Bone marrow (tissue), 2 donors: ENCODE measurements at regions not wholly inside any gene's neighbourhood (a gene's known extent, or its start where the extent isn't known, plus 50 kb on each side); places are given as distances from the start of the nearest gene placed in this dataset.
A peak's percentile ranks its signal among the peaks of the same experiment; 100 is the strongest.
"Not testable (repeated sequence)": the region's sequence is repeated elsewhere in the genome, so short reads cannot be mapped to it uniquely, and the experiment has no call there.

ENCODE experiments used
- DNase-seq, 2 donors: peaks; one replicate each; lab custom pipeline; 2025; lab: John Stamatoyannopoulos, UW

DNA sequence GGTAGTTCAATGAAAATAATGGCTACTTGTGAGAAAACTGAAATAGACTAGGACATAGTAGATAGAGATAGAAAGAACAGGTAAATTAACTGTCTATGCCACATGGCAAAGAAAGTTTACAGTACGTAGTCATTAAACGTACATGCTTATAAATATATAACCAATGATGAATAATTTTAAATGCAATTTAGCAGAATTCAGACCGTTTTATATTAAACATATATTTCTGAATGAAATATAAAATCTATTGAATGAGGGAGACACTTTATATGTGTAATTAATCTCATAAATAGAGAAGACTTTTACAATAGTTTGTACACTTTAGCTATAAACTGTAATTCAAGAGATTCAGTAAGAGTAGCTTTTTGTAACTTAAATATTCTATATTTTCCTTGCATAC is 124.4 kb upstream of the VPREB1 start:
- DNase-seq: no peak

DNA sequence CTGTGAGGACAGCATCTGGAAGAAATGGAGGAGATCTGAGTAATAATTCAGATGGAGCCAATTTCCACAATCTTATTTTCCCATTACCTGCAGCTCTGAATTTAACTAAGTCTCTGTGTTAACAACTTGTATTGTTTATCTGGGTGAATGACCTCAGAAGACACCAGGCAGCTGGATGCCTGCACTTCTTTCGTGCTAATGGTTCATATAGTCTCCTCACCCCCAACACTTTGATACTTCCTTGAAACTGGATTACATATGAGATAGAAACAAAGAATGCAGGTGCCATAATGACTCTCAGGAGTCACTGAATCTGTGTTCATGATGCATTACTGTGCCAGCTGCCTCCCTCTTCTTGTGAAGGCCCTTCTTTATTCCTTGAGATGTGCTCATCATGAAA is 125.6 kb upstream of the VPREB1 start:
- DNase-seq: no peak

DNA sequence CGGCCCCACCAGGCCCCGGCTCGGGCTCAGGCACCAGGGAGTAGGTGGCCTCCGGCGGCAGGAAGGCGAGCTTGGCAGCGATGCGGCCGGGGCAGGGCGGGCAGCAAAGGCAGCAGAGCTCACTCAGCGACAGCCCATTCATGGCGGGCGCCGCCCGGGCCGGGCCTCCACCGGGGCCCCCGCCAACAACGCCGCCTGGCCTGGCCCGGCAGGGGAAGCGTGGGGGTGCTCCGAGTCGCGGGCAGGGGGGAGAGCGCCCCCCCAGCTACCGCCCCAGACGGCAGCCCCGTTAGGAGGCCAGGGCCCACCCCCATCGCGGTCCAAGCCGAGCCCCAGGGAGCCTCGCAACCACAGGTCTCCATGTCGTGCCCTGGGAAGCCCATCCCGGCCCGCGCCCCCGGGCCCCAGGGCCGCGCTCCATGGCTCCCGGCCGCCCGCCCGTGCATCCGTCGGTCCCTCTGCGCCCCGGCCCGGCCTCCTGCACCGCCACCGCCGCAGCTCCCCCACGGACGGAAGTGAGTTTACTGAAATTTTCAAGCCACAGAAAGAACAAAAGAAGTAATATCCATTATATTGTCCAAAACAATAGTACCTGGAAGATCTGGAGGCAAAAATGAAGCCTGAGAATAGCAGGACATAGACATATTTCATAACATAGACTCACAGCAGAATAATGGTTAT is 126.6 kb upstream of the VPREB1 start:
- not testable (repeated sequence) for DNase-seq

DNA sequence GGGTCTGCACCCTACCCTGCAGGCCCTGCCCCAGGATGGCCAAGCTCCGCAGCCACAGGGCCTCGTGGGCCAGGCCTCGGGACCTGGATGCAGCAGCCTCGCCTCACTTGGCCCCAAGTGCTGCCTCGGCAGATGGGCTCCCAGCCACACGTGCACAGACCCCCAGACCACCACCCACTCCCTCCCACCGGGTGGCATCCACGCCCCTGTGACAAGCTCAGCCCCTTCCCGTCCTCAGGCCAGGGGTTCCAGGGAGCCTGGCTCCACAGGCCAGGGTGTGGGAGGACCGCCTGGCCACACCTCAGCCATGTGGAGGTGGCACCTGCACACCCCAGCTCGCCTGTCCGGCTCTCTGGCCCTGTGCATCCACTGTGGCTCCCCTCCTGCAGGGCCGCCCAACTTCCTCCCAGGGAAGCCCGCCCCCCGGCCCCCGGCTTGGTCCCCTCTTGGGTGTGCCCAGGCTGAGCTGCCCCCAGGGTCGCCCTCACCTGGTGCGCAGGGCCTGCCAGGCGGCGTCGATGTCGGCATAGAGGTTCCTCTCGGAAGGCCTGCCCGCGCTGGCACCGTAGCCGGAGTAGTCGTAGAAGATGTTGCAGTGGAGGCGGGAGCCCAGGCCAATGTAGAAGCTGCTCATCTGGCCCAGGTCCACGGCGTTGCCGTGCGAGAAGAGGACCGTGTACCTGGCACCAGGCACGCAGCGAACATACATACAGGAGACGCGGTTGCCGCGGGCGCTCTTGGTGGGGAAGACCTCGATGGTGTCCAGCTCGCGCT is 127.4 kb upstream of the VPREB1 start:
- DNase-seq: not testable (repeated sequence)

DNA sequence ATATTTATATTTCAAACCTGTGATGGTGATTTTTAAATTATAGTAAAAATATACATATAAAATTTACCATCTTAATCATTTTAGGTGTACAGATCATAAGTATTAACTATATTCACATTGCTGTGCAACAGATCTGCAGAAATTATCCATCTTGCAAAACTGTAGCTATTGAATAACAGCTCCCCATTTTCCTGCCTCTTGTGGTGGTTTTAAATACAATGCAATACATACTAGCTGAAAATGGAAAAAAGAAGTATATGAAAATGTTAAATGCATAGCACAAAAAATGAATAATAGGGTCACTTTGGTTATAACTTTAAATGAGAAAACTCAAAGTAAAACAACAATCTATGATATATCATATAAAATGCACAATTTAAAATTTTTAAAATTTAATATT is 130.9 kb upstream of the VPREB1 start:
- DNase-seq: no peak

DNA sequence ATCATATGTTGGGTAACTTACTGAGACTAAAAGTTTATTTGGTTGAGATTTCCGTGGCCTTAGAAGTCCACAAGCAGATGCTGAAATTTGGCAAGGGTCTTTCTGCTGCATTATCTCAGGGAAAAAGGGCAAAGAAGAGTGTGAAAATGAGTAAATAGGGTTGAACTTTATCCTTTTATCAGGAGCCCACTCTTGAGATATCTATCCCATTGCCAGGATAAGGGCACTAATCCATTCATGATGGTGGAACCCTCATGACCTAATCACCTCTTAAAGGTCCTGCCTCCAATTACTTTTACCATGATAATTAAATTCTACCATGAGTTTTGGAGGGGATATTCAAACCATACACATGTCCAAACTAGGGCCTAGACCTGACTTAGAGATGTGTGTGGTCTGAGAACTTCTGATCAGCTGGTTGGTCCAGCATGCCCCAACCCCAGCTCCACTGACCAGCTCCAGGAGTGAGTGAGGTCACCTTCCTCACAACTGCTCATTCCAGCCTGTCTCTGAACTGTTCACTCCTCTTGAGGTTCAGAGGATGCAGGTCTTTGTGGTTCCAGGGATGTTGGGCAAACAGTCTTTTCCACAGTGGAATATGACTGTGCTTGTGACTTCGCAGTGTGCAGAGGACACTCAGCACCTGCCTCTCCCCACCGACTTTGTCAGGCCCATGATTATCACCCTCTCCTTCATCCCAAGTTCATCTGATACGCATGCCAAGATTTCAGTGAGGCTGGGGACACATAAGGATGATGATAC is 130.1 kb upstream of the TOP3B start:
- DNase-seq: no peak

DNA sequence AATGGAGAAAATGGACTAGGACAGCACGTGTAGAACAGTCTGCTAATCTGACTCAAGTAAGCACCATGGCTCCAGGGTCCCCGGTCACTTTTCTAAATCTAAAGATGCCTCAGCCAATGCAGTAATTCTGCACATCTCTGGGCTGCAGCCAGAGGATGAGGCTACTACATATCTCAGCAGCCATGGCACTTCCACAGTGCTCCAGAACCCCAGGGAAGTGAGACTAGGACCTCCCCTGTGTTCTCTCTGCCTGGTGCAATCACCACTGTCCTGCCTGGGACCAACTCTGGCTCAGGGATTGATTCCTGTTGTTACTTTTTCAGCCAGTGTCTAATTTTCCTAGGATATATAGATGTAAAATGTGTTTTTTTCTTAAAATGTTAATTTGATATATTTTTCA is 129.4 kb upstream of the TOP3B start:
- DNase-seq: no peak

DNA sequence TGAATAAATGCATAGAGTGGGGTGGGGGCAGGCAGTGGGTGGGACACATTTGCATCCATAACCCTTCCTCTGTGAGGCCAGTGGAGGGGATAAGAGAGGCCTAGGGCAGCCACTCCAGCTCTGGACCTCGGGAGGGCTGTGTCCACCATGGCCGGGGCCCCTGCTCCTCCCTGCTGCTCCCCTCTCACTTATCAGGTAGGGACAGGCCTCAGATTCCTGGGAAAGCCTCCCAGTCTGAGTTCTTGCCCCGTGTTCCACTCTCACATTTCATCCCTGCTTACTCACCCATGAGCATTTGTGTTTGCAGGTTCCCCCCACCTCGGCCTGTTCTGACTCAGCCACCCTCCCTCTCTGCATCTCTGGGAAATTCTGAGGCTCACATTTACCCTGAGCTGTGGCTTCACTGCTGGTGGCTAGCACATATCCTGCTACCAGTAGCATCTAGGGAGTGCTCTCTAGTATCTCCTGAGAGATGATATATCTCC is 128.7 kb upstream of the TOP3B start:
- no peak for DNase-seq

DNA sequence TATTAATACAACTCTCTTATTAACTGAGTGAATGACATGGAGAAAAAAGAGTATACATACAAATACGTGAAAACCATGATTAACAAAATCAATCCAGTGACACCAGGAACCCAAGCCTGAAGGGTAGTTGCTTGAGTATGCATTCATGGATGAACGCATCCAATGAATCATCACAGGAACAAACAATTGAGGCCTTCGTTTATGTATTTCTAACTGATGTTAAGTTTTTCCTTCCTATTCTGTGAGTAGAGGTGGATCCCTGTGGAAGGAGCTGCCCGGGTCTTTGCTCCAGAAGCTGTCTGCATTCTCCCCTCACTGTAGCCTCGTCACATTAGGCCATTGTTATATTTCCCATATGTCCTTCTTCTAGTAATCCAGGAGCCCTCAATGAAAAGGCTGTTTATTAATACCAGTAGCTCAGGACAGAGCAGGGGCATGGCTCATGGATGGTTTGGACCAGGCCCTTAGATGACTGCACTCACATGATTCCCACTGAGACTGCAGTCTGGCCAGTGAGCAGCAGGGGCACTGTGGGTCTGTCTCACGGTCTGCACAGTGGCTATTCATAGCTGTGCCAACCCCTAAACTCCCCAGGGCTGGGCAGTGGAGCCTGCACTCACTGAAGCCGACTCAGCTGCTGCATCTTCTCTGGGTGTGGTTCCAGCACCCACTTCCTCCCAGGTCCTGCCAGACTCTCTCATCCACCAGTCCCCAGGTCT is 128.1 kb upstream of the TOP3B start:
- DNase-seq: peak in 1 of 2 donors; percentile 18

DNA sequence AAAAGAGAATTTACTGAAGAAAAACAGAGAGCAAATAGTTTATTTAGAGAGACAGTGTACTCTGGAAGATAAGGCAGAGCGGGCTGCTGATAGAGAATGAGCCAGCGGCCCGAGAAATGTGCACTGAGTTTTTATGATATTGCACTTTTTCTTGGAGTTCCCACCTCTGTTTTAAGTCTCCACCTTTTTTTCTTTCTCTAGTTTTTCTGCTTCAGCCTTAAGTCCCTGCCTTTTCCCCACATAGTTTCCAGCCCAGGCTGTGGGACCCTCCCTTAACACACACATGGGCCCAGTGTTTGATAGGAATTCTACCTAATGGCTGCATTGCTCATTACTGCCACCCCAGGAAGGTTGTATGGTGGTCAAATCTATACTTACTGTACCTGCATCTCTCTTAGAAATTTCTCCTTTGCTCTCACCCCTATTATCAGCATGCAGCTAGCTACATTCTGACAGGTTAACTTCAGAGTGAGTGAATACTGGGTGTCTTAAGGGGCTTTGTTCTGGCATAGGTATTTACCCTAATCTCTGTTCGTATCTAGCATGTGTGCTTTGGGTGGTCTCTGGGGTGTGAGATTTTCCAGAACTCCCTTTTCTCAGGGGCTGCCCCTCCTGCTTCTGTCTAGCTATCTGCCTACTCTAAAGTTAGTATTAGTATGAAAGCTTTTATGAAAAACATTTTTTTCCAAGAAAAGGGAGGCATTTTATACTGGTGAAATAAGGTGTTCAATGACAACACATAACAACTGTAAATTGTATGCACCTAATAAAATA is 127.3 kb upstream of the TOP3B start:
- DNase-seq: no peak

DNA sequence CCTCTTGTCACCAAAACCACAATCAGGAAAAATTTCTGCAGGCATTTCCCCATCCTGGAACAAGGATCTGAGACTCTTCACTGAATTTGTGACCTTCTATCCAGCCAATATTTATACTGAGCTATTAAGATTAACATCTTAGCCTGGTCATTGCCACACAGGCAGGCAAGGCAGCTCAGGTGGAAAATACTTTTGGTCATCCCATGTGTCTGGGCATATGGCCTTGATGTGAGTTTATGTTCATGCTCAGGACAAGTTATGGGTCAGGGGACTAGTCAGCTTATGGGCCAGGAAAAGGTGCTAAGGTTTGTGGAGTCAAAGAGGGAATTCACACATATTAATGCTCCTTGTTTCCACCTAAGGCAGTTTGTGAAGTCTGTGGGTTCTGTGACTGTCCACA is 124.3 kb upstream of the TOP3B start:
- no peak for DNase-seq

DNA sequence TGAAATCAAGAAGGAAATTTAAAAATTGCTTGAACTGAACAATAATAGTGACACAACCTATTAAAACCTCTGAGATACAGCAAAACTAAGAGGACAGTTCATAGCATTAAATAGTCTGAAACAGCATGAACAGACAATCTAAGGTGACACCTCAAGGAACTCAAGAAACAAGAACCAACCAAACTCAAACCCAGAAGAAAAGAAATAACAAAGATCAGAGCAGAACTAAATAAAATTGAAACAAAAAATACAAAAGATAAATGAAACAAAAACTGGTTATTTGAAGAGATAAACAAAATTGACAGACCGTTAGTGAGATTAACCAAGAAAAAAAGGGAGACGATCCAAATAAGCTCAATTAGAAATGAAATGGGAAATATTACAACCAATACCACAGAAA is 122.8 kb upstream of the TOP3B start:
- no peak for DNase-seq

DNA sequence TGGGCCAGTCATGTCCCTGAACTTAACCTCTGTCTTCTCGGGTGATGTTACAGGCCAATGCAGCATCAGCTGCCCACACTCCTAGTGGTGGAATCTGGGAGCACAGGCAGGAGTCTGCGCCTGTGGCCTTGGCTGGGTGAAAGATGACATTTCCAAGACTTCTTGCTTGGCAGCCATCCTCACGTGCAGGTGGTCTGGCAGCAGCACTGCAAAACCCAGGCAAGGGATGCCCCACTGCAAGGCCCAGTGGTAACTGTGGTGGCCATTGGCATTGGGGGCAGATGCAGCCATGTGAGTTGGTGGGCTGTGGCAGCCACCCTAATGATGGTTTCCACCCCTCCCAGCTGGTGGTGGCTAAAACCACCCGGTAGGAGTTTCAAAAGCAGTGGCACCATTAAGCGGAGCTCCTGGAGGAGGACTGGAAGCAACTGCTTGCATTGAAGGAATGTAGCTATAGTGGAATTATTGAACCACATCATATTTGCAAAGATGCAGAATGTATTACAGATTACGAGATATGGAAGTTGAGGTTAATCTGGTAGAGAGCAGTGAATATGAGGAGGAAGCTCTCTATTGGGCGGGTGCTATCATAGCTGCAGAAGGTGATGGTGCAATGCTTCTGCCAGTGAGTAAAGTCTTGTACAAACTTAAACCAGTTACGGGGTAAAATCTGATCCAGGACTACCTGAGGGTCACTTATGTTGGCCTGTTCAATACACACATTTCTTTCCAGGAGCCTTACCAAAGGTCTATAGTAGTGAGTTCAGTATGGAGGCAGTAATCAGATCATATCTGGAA is 120.7 kb upstream of the TOP3B start:
- no peak for DNase-seq

DNA sequence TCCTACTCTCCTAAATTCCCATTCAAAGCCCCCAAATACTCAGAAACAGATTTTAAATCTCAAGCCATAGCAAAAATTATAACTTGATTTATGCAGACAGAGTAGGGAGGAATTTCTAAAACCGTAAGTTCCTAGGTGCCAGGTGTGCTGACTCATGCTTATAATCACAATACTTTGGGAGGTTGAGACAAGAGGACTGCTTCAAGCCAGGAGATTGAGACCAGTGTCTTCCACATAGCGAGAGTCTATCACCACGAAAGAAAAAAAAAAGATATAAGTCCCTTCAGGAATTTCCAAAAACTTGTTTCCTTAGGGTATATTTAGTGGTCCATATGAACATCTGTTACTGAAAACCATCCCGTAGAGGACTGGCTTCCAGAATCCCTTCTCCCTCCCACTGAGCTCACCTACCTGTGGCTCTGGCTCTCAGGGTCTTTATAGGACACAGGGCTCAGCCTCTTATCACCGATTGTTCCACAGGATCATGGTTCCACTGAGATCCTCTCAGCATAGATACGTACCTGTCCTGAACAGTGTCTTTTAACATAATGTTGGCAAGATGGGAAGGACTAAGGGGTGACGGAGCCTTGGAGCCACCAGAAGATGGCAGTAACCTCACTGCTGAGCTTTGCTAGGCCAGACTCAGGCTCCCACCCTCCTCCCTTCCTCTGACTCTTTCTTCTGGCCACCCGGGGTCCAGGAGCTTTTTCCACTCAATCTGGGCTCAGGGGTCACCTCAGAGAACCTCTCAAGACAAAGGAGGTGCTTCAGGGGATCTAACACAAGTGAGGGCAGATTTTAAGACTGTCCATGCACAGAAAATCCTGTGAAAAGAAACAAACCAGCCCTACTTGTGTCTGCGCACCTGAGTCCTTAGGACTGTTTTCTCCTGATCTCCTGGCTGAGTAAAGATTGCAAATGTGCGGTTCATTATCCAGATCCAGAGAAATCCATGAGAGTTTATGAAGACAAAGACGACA is 117.5 kb upstream of the TOP3B start:
- DNase-seq: no peak

DNA sequence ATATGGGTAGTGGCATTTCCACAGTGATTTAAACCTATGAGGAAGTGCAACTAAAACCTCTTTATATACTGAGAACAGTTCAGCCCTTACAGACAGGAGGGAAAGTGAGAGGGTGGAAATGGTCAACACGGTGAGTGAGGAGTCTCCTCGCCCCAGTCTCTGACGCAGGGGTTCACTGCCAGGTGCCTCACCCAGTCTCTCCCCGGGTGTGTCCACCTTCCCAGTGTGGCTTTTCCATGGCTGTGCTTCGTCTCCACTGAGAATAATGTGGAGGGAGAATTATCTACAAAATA is 116.6 kb upstream of the TOP3B start:
- DNase-seq: no peak

DNA sequence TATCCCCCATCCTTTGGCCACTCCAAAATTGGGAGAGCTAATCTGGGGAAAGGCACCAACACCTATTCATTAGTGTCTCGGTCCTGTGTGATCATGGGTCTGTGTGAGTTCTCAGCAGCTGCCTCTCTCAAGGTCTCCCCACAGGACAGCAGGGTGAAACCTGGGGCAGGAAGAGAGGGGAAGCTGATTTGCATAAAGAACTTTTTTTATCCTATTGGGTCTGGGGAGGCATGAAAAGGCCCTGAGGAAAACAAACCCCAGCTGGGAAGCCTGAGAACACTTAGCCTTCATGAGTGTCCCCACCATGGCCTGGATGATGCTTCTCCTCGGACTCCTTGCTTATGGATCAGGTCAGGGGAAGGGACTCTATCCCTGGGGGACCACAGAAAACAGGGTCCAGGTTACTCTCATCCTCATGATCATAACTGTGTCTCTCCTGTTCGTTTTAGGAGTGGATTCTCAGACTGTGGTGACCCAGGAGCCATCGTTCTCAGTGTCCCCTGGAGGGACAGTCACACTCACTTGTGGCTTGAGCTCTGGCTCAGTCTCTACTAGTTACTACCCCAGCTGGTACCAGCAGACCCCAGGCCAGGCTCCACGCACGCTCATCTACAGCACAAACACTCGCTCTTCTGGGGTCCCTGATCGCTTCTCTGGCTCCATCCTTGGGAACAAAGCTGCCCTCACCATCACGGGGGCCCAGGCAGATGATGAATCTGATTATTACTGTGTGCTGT is 116.0 kb upstream of the TOP3B start:
- DNase-seq: no peak

DNA sequence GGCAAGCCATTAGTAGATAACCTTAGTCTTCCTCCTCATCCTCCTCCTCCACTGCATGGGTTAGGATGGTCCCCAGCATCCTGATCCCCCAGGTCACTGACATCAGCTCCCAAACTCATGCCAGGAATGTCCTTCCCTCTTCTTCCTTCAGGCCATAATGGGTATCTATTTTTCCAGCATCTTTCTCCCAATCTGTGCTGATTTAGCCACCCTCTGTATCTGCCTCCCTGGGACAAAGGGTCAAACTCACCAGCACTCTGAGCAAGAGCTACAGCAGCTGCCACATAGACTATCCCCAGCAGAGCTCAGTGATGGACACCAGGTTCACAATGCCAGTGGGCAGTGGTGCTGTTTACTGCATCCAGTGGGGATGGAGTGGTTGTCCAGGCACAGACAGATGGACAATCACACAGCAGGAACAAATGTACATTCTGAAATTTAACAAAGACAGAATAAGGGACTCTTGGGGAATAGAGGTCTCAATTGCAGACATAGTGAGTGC is 115.2 kb upstream of the TOP3B start:
- DNase-seq: no peak

DNA sequence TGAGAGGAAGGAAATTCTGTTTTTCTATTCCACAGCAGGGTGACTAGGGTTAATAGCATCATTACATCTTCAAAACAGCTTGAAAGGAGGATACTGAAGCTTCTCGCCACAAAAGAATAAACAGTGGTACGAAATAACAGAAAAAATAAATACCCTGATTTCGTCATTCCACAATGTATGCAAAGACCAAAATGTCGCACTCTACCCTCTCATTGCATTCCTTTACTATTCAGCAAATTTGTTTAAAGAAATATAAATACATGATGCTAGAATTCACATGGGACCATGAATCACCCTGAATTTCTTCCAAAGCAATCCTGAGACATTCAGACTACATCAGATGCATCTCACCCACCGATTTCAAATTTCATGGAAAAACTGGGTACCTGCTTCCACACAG is 112.3 kb upstream of the TOP3B start:
- DNase-seq: no peak

DNA sequence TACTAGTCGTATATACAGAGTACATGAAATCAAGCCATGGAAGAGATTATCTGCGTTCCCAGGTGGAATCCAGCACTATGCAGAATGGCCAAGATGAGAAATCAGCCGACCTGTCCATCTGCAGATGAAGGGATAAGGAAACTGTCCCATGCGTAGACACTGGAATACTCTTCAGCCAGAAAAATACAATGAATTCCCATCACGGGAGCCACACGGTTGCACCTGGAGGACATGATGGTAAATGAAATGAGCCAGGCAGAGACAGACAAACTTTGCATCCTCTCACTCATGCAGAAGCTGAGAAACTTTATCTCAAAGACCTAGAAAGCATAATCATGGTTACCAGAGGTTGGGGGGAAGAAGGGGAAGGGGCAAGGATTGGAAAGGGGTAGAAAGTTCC is 111.9 kb upstream of the TOP3B start:
- no peak for DNase-seq
